Effector memory CD8-positive, alpha-beta T cell (primary cell): ENCODE measurements at regions not wholly inside any gene's neighbourhood (a gene's known extent, or its start where the extent isn't known, plus 50 kb on each side); places are given as distances from the start of the nearest gene placed in this dataset.

ENCODE experiments used
- ATAC-seq: fragments of 150-1000 bp; cut with Tn5 transposase; replicated peaks from 2 replicates; pipeline ENCODE4 v1.10.0; 2021; ENCODE audit warnings: mild to moderate bottlenecking, moderate library complexity
- DNase-seq, 3 experiments: peaks; one replicate each; pipeline ENCODE4 v3.0.0; 2021
- H3K27ac Mint-ChIP-seq, 2 donors: one replicate each; pipeline ENCODE4 v1.8.0; 2022; ENCODE audit warnings: mild to moderate bottlenecking in 2 of 2, mixed read lengths in 2 of 2, moderate library complexity in 2 of 2
- H3K27me3 Mint-ChIP-seq, 2 donors: one replicate each; pipeline ENCODE4 v1.8.0; 2022; ENCODE audit warnings: mixed read lengths in 2 of 2
- H3K36me3 Mint-ChIP-seq: one replicate; pipeline ENCODE4 v1.8.0; 2022; ENCODE audit warnings: mild to moderate bottlenecking, moderate library complexity, mixed read lengths; ENCODE audit not compliant: insufficient read depth
- H3K4me1 Mint-ChIP-seq, 2 donors: one replicate each; pipeline ENCODE4 v1.8.0; 2022; ENCODE audit warnings: low read depth in 2 of 2, mixed read lengths in 2 of 2
- H3K4me3 Mint-ChIP-seq, 2 donors: one replicate each; pipeline ENCODE4 v1.8.0; 2022; ENCODE audit warnings: mild to moderate bottlenecking in 2 of 2, mixed read lengths in 2 of 2, moderate library complexity in 2 of 2
- H3K9me3 Mint-ChIP-seq, 2 donors: one replicate each; pipeline ENCODE4 v1.8.0; 2022; ENCODE audit warnings: mixed read lengths in 2 of 2

DNA sequence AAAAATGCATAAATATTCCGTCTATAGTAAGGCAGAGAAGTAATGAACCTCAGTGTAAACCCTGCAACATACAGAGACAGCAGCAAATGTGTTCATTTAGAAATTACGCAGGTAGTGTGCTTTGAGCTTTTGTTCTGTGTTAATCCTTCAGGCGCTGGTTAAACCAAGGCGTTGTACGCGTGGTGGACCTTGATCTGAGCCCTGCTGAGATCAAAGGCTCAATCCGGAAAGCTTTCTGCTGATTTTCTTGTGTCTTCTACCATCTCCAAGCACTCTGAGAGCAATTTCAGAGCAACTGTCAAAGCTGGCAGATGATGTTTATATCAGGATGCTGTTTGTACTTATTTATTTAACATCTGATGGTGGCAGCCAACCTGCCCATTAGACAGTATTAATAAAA is 382.8 kb downstream of the CDH26 start:
- H3K36me3 Mint-ChIP-seq, result no peaks in the 10 kb centered on the region
- no peak overlapping the region for H3K27ac Mint-ChIP-seq
- DNase-seq (no peak), ATAC-seq (no peak)
- peaks cover 9 to 12% of the 10 kb centered on the region in 2 donors for H3K27me3 Mint-ChIP-seq
- no peaks in the 10 kb centered on the region for H3K4me1 Mint-ChIP-seq
- no peaks in the 10 kb centered on the region for H3K9me3 Mint-ChIP-seq
- H3K4me3 Mint-ChIP-seq, result no peak overlapping the region

DNA sequence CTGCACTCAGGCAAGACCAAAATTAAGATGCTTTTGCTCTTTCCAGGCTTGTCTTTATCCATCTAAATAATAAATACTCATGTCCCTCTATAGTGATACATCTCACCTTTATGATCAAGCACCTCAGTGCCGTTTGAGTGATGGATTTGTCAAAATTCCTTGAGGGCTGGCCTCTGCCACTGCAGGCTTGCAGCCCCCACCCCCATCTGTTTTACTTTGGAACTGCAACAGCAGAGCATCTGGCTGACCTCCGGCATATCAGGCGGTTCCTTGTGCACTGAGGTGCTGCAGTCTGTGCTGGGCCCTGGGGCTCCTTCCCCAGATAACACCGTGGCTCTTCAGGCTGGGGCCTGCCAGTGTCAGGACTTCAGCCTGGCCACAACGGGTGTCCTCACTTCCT is 386.9 kb downstream of the CDH26 start:
- H3K4me1 Mint-ChIP-seq, result no peaks in the 10 kb centered on the region
- ATAC-seq (no peak), DNase-seq (no peak)
- no peaks in the 10 kb centered on the region for H3K9me3 Mint-ChIP-seq
- H3K27ac Mint-ChIP-seq, result no peak overlapping the region
- no peaks in the 10 kb centered on the region for H3K36me3 Mint-ChIP-seq
- no peak overlapping the region for H3K4me3 Mint-ChIP-seq
- peaks cover 0 to 14% of the 10 kb centered on the region in 2 donors for H3K27me3 Mint-ChIP-seq

DNA sequence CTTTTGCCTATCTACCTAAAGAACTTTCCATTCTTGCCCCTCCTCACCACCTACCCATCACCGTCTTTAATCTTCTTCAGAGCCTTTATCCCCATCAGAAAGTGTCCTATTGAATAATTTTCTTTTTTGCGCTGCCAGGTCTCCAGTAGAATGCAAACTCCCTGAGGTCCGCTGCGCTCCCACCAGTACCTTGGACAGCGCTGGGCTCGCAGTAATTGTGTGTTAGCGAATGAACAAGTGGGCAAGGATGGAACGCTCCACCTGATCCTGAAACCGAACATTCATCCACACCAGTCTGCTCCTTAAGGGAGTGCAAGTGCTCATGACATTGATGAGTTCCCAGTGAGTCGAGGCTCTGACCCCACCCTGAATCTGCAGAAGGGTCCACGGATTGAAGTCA is 391.2 kb downstream of the CDH26 start:
- Mint-ChIP-seq H3K9me3 (no peaks in the 10 kb centered on the region), H3K4me3 (no peak overlapping the region), H3K36me3 (no peaks in the 10 kb centered on the region), H3K27me3 (peaks cover 0 to 14% of the 10 kb centered on the region in 2 donors), H3K27ac (no peak overlapping the region), H3K4me1 (no peaks in the 10 kb centered on the region)
- DNase-seq (no peak), ATAC-seq (no peak)

DNA sequence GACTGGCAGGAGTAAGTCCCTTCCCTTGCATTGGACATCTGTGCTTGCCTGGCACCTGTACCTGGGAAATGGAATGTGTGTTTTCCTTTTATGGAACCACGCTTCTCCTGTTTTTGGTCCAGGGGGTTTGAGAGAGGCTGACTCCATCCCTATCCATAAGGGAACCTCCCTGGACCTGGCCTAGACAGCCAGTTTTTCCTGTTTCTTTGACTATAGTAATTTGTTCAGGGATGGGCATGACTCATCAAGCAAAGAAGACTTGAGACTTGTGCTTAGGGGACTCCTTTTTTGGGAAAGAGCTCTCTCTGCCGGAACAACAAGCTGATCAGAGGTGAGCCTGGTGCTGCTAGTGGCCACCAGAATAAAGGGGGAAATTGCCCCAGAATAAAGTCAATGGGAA is 393.8 kb downstream of the CDH26 start:
- Mint-ChIP-seq H3K4me3 (no peak overlapping the region), H3K36me3 (no peaks in the 10 kb centered on the region), H3K9me3 (no peaks in the 10 kb centered on the region), H3K27me3 (peaks cover 0 to 11% of the 10 kb centered on the region in 2 donors), H3K4me1 (no peaks in the 10 kb centered on the region), H3K27ac (no peak overlapping the region)
- ATAC-seq (no peak), DNase-seq (no peak)

DNA sequence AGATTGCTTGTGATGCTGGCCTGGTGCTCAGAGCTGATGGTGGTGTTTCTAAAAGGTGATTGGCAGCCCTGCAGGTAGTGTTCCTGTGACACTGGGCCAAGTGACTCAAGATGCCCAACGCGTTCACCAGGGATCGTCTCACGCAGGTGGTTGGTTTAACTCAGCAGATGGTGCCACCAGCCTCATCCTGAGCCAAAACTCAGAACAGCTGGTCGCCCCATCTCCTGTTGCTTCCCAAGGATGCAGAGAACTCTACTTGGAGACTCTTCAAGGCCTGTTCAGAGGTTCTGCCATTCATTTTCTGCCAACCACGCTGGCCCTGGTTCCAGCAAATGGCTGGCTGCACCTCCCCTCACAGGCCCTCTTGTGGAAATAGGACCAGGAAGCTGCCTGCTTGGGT is 394.4 kb downstream of the CDH26 start:
- Mint-ChIP-seq H3K27ac (no peak overlapping the region), H3K4me1 (no peaks in the 10 kb centered on the region), H3K36me3 (no peaks in the 10 kb centered on the region), H3K4me3 (no peak overlapping the region), H3K27me3 (peaks cover 0 to 5% of the 10 kb centered on the region in 2 donors), H3K9me3 (no peaks in the 10 kb centered on the region)
- no peak for ATAC-seq
- no peak for DNase-seq

DNA sequence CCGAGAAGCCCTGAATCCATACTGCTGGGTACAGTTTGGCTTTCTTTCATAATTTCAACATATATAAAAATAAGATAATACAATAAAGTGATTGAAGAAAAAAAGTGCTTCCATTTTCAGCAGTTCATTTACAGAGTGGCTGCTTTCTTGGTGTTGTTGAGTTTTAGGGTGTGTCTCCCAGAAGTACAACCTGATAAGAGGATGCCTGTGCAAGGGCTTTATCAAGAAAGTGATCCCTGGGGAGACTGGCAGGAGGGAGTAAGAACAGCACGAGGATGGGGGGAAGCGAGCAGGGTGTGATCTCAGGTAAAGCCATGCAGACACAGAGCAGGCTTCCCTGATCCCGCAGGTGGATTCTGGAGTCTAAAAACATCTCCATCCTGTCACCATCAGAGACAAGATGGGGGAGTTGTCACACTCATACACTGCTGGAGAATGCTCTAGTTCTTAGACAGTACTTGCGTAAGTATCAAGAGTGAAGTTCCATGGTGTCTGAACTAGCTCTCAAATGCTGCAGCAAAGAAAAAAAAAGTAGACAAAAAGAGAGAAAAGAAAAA is 395.9 kb downstream of the CDH26 start:
- Mint-ChIP-seq H3K9me3 (no peaks in the 10 kb centered on the region), H3K27me3 (peaks cover 0 to 5% of the 10 kb centered on the region in 2 donors), H3K4me3 (no peak overlapping the region), H3K4me1 (no peaks in the 10 kb centered on the region), H3K36me3 (no peaks in the 10 kb centered on the region), H3K27ac (no peak overlapping the region)
- DNase-seq (no peak), ATAC-seq (no peak)

DNA sequence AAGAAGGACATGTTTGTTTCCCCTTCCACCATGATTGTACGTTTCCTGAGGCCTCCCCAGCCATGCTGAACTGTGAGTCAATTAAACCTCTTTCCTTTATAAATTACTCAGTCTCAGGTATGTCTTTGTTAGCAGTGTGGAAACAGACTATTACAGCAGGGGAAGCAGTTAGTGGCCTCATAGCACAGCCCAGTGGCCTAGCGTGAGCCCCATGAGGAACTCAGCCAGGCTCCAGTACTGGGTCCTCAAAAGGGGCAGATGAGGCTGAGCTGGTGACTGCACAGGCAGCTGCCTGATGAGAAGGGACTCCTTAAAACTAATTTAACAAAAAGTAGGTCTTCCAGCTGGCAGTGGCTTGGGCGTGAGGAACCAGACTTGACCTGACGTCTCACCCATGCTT is 399.9 kb downstream of the CDH26 start:
- H3K9me3 Mint-ChIP-seq, result no peaks in the 10 kb centered on the region
- DNase-seq, result no peak
- H3K4me1 Mint-ChIP-seq, result no peaks in the 10 kb centered on the region
- no peaks in the 10 kb centered on the region for H3K36me3 Mint-ChIP-seq
- no peak for ATAC-seq
- peaks cover 0 to 7% of the 10 kb centered on the region in 2 donors for H3K27me3 Mint-ChIP-seq
- no peak overlapping the region for H3K4me3 Mint-ChIP-seq
- no peak overlapping the region for H3K27ac Mint-ChIP-seq

DNA sequence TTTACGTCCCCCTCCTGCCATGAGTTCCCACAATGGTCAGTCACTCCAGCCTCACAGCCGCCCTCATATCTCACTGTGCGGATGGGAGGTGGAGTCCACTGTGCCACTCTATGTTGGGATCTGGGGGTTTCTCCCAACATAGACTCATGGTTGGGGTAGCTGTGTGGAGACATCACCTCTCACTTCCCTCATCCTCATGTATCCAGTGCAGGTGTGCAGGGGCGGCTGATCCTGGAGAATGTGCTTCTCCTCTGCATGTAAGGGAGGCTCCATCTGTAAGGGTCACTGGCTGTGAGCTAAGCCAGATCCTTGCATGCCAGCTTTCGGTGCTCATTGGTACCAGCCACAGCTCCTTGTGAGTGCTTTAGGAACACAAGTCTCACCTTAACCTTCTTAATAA is 400.8 kb downstream of the CDH26 start:
- Mint-ChIP-seq H3K4me1 (no peaks in the 10 kb centered on the region), H3K4me3 (no peak overlapping the region), H3K27ac (no peak overlapping the region), H3K36me3 (no peaks in the 10 kb centered on the region), H3K27me3 (peaks cover 0 to 7% of the 10 kb centered on the region in 2 donors), H3K9me3 (no peaks in the 10 kb centered on the region)
- ATAC-seq (no peak), DNase-seq (no peak)

DNA sequence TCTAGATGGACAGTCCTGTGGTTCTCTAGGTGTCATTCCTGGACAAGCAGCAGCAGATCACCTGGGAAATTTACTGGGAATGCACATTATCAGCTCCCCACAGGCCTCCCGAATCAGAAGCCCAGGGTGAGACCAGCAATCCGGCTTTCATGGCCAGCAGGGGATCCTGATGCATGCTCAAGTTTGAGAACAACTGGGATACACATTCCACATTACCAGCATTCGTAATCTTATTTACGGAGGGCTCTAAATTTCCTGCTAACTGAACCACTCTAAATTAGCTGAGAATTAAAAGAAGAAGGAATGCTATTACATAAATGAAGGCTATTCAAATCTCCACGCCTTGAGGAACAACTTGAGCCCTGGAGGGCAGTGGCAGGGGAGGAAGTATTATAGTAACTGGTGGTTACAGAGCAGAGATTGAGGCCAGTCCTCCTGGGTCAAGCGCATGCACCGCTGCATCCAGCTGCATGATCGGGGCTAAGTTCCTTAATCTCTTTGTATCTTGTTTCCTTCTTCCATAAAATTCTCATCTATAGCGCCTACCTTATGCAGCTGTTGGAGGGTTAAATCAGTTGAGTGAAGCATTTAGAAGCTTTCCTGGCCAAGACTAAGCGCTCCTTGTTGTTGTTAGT is 403.7 kb downstream of the CDH26 start:
- no peaks in the 10 kb centered on the region for H3K4me1 Mint-ChIP-seq
- no peaks in the 10 kb centered on the region for H3K36me3 Mint-ChIP-seq
- no peak overlapping the region for H3K27ac Mint-ChIP-seq
- H3K9me3 Mint-ChIP-seq, result no peaks in the 10 kb centered on the region
- DNase-seq (no peak), ATAC-seq (no peak)
- H3K27me3 Mint-ChIP-seq, result peaks cover 0 to 7% of the 10 kb centered on the region in 2 donors
- no peak overlapping the region for H3K4me3 Mint-ChIP-seq

DNA sequence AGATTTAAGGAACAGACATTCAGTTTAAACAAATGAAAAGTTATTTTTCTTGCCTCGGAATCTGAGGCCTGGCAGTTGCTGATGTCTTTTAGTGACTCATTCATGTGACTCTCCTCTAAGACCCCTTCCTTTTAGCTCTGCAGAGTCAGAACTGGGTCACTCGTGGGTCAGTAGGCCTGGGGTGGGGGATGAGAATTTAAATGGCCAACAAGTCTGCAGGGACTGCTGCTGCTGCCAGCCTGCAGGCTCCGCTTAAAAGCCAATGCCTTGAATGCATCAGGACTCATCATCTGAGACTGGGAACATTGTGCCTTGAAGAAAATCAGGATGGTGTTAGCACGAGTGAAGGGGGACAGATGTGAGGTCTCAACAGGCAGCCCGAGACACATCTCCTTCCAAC is 404.3 kb downstream of the CDH26 start:
- DNase-seq (no peak), ATAC-seq (no peak)
- no peaks in the 10 kb centered on the region for H3K4me1 Mint-ChIP-seq
- no peak overlapping the region for H3K4me3 Mint-ChIP-seq
- peaks cover 0 to 7% of the 10 kb centered on the region in 2 donors for H3K27me3 Mint-ChIP-seq
- H3K27ac Mint-ChIP-seq, result no peak overlapping the region
- no peaks in the 10 kb centered on the region for H3K36me3 Mint-ChIP-seq
- no peaks in the 10 kb centered on the region for H3K9me3 Mint-ChIP-seq

DNA sequence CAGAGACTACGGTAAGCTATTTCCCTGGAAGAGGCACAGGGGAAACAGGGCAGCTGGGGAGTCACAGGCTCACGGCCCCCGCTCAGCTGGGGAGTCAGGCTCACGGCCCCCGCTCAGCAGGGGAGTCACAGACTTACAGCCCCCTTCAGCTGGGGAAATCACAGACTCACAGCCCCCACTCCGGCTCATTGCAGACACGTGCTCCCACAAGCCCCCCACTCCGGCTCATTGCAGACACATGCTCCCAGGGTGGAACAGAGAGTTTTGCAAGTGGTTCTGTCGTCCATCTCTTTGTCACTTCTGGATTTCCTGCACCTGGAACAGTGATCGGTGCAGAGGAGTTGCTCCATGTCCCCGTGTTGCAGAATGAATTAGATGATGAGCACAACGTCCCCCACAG is 405.5 kb downstream of the CDH26 start:
- peaks cover 0 to 9% of the 10 kb centered on the region in 2 donors for H3K27me3 Mint-ChIP-seq
- DNase-seq (no peak), ATAC-seq (no peak)

DNA sequence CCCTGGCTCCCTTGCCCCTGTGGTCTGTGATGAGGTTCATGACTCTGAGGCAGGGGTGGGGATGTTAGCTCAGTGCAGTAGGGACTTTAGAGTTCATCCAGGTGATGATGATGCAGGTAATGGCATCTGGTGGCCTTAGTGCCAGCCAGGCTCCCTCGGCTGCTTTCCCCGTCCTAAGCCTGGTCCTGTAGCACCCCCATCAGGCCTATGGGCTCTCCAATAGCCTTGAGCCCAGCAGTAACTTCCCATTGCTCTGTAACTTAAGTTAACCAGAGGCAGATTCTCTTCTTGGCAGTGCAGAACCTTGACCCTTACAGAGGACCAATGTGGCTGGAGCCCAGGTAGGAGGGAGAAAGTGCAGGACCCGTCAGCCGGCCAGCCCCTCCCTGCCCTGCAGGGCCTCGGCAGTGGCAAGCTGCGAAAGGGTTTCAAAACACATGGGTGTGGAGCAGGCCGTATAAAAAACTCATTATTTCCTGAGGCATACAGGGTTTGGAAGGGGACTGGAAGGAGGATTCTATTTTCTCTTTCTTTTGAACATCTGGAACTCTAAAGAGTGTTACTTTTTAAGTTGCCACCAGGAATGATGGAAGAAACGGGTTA is 406.9 kb downstream of the CDH26 start:
- H3K36me3 Mint-ChIP-seq, result no peaks in the 10 kb centered on the region
- no peak for ATAC-seq

More for the DNA sequence above, 405.5 kb downstream of the CDH26 start:
- Mint-ChIP-seq H3K36me3 (no peaks in the 10 kb centered on the region), H3K4me1 (no peaks in the 10 kb centered on the region), H3K9me3 (no peaks in the 10 kb centered on the region), H3K27ac (no peak overlapping the region), H3K4me3 (no peak overlapping the region)

DNA sequence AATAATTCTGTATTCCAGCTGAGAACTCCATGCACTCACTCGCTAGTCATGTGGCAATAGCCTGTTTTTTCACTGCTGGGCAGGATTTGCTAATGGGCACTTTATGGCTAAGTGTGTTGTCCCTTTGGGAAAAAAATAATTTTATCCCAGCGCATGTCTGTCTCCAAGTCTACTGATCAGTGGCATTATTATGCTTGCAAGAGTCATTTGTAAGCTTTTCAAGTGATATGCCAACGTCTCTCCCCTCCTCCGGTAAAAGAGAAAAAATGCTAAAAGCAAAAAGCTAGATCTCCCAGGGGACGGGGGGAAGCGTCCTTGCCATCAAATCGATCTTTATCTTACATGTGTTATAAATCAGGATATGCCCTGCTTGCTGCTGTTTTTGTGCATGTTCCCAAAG is 407.7 kb downstream of the CDH26 start:
- Mint-ChIP-seq H3K4me1 (no peaks in the 10 kb centered on the region), H3K27me3 (peaks cover 0 to 20% of the 10 kb centered on the region in 2 donors), H3K36me3 (no peaks in the 10 kb centered on the region), H3K4me3 (no peak overlapping the region), H3K9me3 (no peaks in the 10 kb centered on the region), H3K27ac (no peak overlapping the region)
- DNase-seq (no peak), ATAC-seq (no peak)

More for the DNA sequence above, 406.9 kb downstream of the CDH26 start:
- Mint-ChIP-seq H3K4me3 (no peak overlapping the region), H3K27ac (no peak overlapping the region), H3K4me1 (no peaks in the 10 kb centered on the region), H3K27me3 (peaks cover 0 to 18% of the 10 kb centered on the region in 2 donors), H3K9me3 (no peaks in the 10 kb centered on the region)
- no peak for DNase-seq

DNA sequence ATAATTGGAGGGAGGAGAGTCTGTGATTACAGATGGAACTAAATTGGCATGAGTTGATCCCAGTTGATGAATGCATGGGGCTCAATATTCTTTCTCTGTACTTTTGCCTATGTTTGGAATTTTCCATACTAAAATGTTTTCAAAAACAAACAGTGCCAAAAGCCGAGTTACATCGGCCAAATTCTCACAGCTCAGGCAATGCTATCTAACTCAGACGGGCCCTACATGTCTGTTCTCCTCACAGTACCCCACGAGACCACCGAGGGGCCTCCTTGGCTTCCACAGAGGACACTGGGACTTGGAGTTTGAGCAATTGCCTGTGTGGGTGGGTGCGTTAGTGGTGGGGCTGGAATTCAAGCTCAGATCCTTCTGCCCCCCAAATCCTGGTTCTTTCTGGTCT is 413.2 kb downstream of the CDH26 start:
- peaks cover 10 to 37% of the 10 kb centered on the region in 2 donors for H3K27me3 Mint-ChIP-seq
- no peaks in the 10 kb centered on the region for H3K9me3 Mint-ChIP-seq
- no peak overlapping the region for H3K4me3 Mint-ChIP-seq

More for the DNA sequence above, 413.2 kb downstream of the CDH26 start:
- ATAC-seq (no peak), DNase-seq (no peak)
- H3K36me3 Mint-ChIP-seq, result no peaks in the 10 kb centered on the region
- H3K27ac Mint-ChIP-seq, result no peak overlapping the region
- peaks cover 5 to 8% of the 10 kb centered on the region in 2 donors for H3K4me1 Mint-ChIP-seq
